Sigmoid colon (tissue), 6 donors: ENCODE measurements at regions not wholly inside any gene's neighbourhood (a gene's known extent, or its start where the extent isn't known, plus 50 kb on each side); places are given as distances from the start of the nearest gene placed in this dataset.

Experiments used
- DNase-seq: peaks from one replicate; pipeline ENCODE4 v3.0.0-alpha.2; 2019
- H3K27ac ChIP-seq, 4 donors: fragments of 200-600 bp; sonication (generic); one replicate each; pipeline ENCODE4 v1.5.1; 2016 to 2019; ENCODE audit warnings: mild to moderate bottlenecking in 1 of 4
- H3K27me3 ChIP-seq, 3 donors: fragments of 200-600 bp; sonication (generic); one replicate each; pipeline ENCODE4 v1.5.1; 2019; ENCODE audit warnings: mild to moderate bottlenecking in 1 of 3
- H3K36me3 ChIP-seq, 4 donors: fragments of 200-600 bp; sonication (generic); one replicate each; pipeline ENCODE4 v1.5.1; 2016 to 2019
- H3K4me1 ChIP-seq, 4 donors: fragments of 200-600 bp; sonication (generic); one replicate each; pipeline ENCODE4 v1.5.1; 2017 to 2019
- H3K4me3 ChIP-seq, 4 donors: fragments of 200-600 bp; sonication (generic); one replicate each; pipeline ENCODE4 v1.5.1; 2017 to 2019; ENCODE audit warnings: mild to moderate bottlenecking in 2 of 4, moderate library complexity in 1 of 4
- H3K9me3 ChIP-seq, 4 donors: fragments of 200-600 bp in 3 of 4; sonication (generic) in 3 of 4; one replicate each; pipeline versions ENCODE4 v1.5.1 to v1.6.1; 2013 to 2019
- CTCF ChIP-seq, 4 experiments: fragments of 450-650 bp in 3 of 4; fragments of 200-600 bp in 1 of 4; IDR thresholded peaks; one replicate each; pipeline ENCODE4 v1.5.1; 2016 to 2019; ENCODE audit warnings: antibody characterized with exemption in 4 of 4, mild to moderate bottlenecking in 3 of 4, moderate library complexity in 2 of 4
- EP300 ChIP-seq, 4 donors: sonication (generic); formaldehyde crosslinking; IDR thresholded peaks; one replicate each; pipeline ENCODE4 v1.6.1; 2017; ENCODE audit warnings: antibody characterized with exemption in 4 of 4
- POLR2A ChIP-seq, 2 donors: fragments of 450-650 bp; IDR thresholded peaks; one replicate each; pipeline ENCODE4 v1.6.1; 2016; ENCODE audit warnings: antibody characterized with exemption in 2 of 2, mild to moderate bottlenecking in 2 of 2, moderate library complexity in 2 of 2
- POLR2AphosphoS5 ChIP-seq, 4 donors: sonication (generic); formaldehyde crosslinking; IDR thresholded peaks; one replicate each; pipeline ENCODE4 v1.6.1; 2017; ENCODE audit warnings: antibody characterized with exemption in 4 of 4
- WGBS, 2 donors: extraction: QIAGEN DNeasy Blood & Tissue Kit; methylation state at CpG; one replicate each; pipeline ENCODE4 v1.1.7; 2013; 5-methylcytosine and 5-hydroxymethylcytosine counted together
- intact Hi-C: fragments of 100-400 bp; cut with DNase I; formaldehyde crosslinking; loops from one replicate; pipeline ENCODE4 v1.15.1; 2023
- donor health status: healthy with polysubstance abuse.
- donor health status: healthy.

- intact Hi-C loops = no loop called here
- H3K27me3 ChIP-seq = no peaks in the 10 kb centered on the region
- WGBS, 2 donors = 91% methylated on average over 6 of the region's 6 CpGs
- no peaks in the 10 kb centered on the region for H3K9me3 ChIP-seq
- DNase-seq = no peak
- no peaks in the 10 kb centered on the region for H3K36me3 ChIP-seq
- H3K4me3 ChIP-seq = no peak overlapping the region
- H3K4me1 ChIP-seq = peaks cover 0 to 11% (median 0%) of the 10 kb centered on the region in 4 donors
- TF ChIP-seq POLR2A (IDR thresholded peaks at IDR 0.05) (no peak), EP300 (IDR thresholded peaks at IDR 0.05) (no peak), CTCF (IDR thresholded peaks at IDR 0.05) (no peak), POLR2AphosphoS5 (IDR thresholded peaks at IDR 0.05) (no peak)
- H3K27ac ChIP-seq = no peak overlapping the region
Measured at GRCh38 chr2:238565031-238565430, 138.3 kb downstream of the ASB1 start.

- no peaks in the 10 kb centered on the region for H3K27me3 ChIP-seq
- no peak overlapping the region for H3K27ac ChIP-seq
- H3K4me3 ChIP-seq = no peak overlapping the region
- H3K36me3 ChIP-seq = no peaks in the 10 kb centered on the region
- no peaks in the 10 kb centered on the region for H3K9me3 ChIP-seq
- 90 to 95% methylated on average over 16 of the region's 16 CpGs for WGBS, 2 donors
- no peak for TF ChIP-seq EP300 (IDR thresholded peaks at IDR 0.05)
- no peak for TF ChIP-seq POLR2AphosphoS5 (IDR thresholded peaks at IDR 0.05)
- TF ChIP-seq POLR2A (IDR thresholded peaks at IDR 0.05) = no peak
- TF ChIP-seq CTCF (IDR thresholded peaks at IDR 0.05) = no peak
- H3K4me1 ChIP-seq = peaks cover 0 to 11% (median 0%) of the 10 kb centered on the region in 4 donors
- intact Hi-C loops = no loop called here
- no peak for DNase-seq
Measured at GRCh38 chr2:238566001-238566645, 139.4 kb downstream of the ASB1 start.

- Histone ChIP-seq H3K4me3 (no peak overlapping the region), H3K9me3 (no peaks in the 10 kb centered on the region), H3K36me3 (no peaks in the 10 kb centered on the region), H3K4me1 (peaks cover 0 to 11% (median 0%) of the 10 kb centered on the region in 4 donors), H3K27me3 (no peaks in the 10 kb centered on the region), H3K27ac (no peak overlapping the region)
- WGBS, 2 donors = 48 to 80% methylated on average over 22 of the region's 22 CpGs
- intact Hi-C loops = no loop called here
- TF ChIP-seq POLR2AphosphoS5 (IDR thresholded peaks at IDR 0.05) (no peak), CTCF (IDR thresholded peaks at IDR 0.05) (no peak), EP300 (IDR thresholded peaks at IDR 0.05) (no peak), POLR2A (IDR thresholded peaks at IDR 0.05) (no peak)
- no peak for DNase-seq
Measured at GRCh38 chr2:238567067-238567855, 140.5 kb downstream of the ASB1 start.

GRCh38 chr2:238567996-238568395, 141.3 kb downstream of the ASB1 start:
- peaks cover 0 to 11% (median 0%) of the 10 kb centered on the region in 4 donors for H3K4me1 ChIP-seq
- no peaks in the 10 kb centered on the region for H3K27me3 ChIP-seq
- WGBS, 2 donors = 75 to 82% methylated on average over 10 of the region's 10 CpGs
- TF ChIP-seq POLR2A (IDR thresholded peaks at IDR 0.05) (no peak), CTCF (IDR thresholded peaks at IDR 0.05) (no peak), EP300 (IDR thresholded peaks at IDR 0.05) (no peak), POLR2AphosphoS5 (IDR thresholded peaks at IDR 0.05) (no peak)
- H3K36me3 ChIP-seq = no peaks in the 10 kb centered on the region
- no peak overlapping the region for H3K4me3 ChIP-seq
- H3K9me3 ChIP-seq = no peaks in the 10 kb centered on the region
- H3K27ac ChIP-seq = no peak overlapping the region
- intact Hi-C loops = no loop called here
- no peak for DNase-seq
